GM23248 (cell line): ENCODE measurements at regions not wholly inside any gene's neighbourhood (a gene's known extent, or its start where the extent isn't known, plus 50 kb on each side); places are given as distances from the start of the nearest gene placed in this dataset.
A peak's percentile ranks its signal among the peaks of the same experiment; 100 is the strongest.
"Not testable (repeated sequence)": the region's sequence is repeated elsewhere in the genome, so short reads cannot be mapped to it uniquely, and the experiment has no call there.

Source experiments
- DNase-seq: peaks from one replicate; pipeline ENCODE4 v3.0.0-alpha.2; 2015
- H2AFZ ChIP-seq: fragments of 200-600 bp; sonication (generic); 2 replicates; pipeline ENCODE4 v1.6.1; 2016; ENCODE audit warnings: antibody characterized with exemption
- H3F3A ChIP-seq: fragments of 200-600 bp; sonication (generic); 2 replicates; pipeline ENCODE4 v1.6.1; 2016; ENCODE audit warnings: mild to moderate bottlenecking, antibody characterized with exemption, mixed run types; ENCODE audit not compliant: insufficient read depth
- H3K27ac ChIP-seq: fragments of 200-600 bp; sonication (generic); 2 replicates; pipeline ENCODE4 v1.5.1; 2016; ENCODE audit warnings: mild to moderate bottlenecking
- H3K27me3 ChIP-seq: fragments of 200-600 bp; sonication (generic); replicated peaks from 2 replicates; pipeline ENCODE4 v1.6.1; 2016; ENCODE audit warnings: mild to moderate bottlenecking; ENCODE audit not compliant: insufficient read depth
- H3K36me3 ChIP-seq: fragments of 200-600 bp; sonication (generic); 2 replicates; pipeline ENCODE4 v1.6.1; 2016; ENCODE audit warnings: low read depth, mild to moderate bottlenecking
- H3K4me1 ChIP-seq: fragments of 200-600 bp; sonication (generic); 2 replicates; pipeline ENCODE4 v1.6.1; 2016; ENCODE audit warnings: mild to moderate bottlenecking; ENCODE audit not compliant: insufficient read depth
- H3K4me2 ChIP-seq: fragments of 200-600 bp; sonication (generic); one replicate; pipeline ENCODE4 v1.6.1; 2016; ENCODE audit warnings: mild to moderate bottlenecking; ENCODE audit not compliant: unreplicated experiment
- H3K4me3 ChIP-seq: fragments of 200-600 bp; sonication (generic); 2 replicates; pipeline ENCODE4 v1.5.1; 2016; ENCODE audit warnings: mild to moderate bottlenecking
- H3K79me2 ChIP-seq: fragments of 200-600 bp; sonication (generic); 2 replicates; pipeline ENCODE4 v1.6.1; 2016; ENCODE audit warnings: mild to moderate bottlenecking; ENCODE audit not compliant: insufficient read depth
- H3K9ac ChIP-seq: fragments of 200-600 bp; sonication (generic); 2 replicates; pipeline ENCODE4 v1.6.1; 2016; ENCODE audit warnings: mild to moderate bottlenecking
- H3K9me2 ChIP-seq: fragments of 200-600 bp; sonication (generic); 2 replicates; pipeline ENCODE4 v1.6.1; 2016; ENCODE audit warnings: mixed run types, mild to moderate bottlenecking, moderate library complexity; ENCODE audit not compliant: insufficient read depth
- H3K9me3 ChIP-seq: fragments of 200-600 bp; sonication (generic); one replicate; pipeline ENCODE4 v1.6.1; 2017; ENCODE audit warnings: low read depth
- H4K20me1 ChIP-seq: fragments of 200-600 bp; sonication (generic); 2 replicates; pipeline ENCODE4 v1.6.0; 2016; ENCODE audit not compliant: insufficient read depth
- WGBS, 2 experiments: methylation state at CpG; one replicate each; pipeline ENCODE4 v1.1.6; 2015 to 2017; ENCODE audit warnings: low lambda C conversion rate in 2 of 2, low coverage in 1 of 2; ENCODE audit errors: missing lambda C conversion rate in 2 of 2; 5-methylcytosine and 5-hydroxymethylcytosine counted together
- in situ Hi-C: fragments of 300-500 bp; cut with MboI; formaldehyde crosslinking; loops from 2 replicates; pipeline ENCODE4 v1.15.0; 2020

GRCh38 chr1:234807705-234808104, 197.7 kb upstream of the IRF2BP2 start:
- H3K4me2 ChIP-seq, H3K9me2 ChIP-seq, in situ Hi-C loops, H3K4me3 ChIP-seq, H2AFZ ChIP-seq, H3K27ac ChIP-seq, H3K9ac ChIP-seq, H3K36me3 ChIP-seq, H3K27me3 ChIP-seq, DNase-seq, H4K20me1 ChIP-seq, H3K9me3 ChIP-seq, H3K79me2 ChIP-seq, H3F3A ChIP-seq: not testable (repeated sequence)
- H3K4me1 ChIP-seq: peaks cover 15% of the 10 kb centered on the region
- WGBS, 2 experiments: 69 to 84% methylated on average over 5 of the region's 8 CpGs

- H3K79me2 ChIP-seq, H3K9me2 ChIP-seq, H3K36me3 ChIP-seq, H3K4me3 ChIP-seq, in situ Hi-C loops, H3K27ac ChIP-seq, H3K9ac ChIP-seq, DNase-seq, H4K20me1 ChIP-seq, H3K4me2 ChIP-seq, H3F3A ChIP-seq, H3K27me3 ChIP-seq, H3K9me3 ChIP-seq, H2AFZ ChIP-seq, H3K4me1 ChIP-seq: not testable (repeated sequence)
- WGBS, 2 experiments: 90 to 93% methylated on average over 6 to 7 of the region's 7 CpGs
Observed at GRCh38 chr1:234802586-234802985, 192.6 kb upstream of the IRF2BP2 start.

- H4K20me1 ChIP-seq, H3F3A ChIP-seq, H3K9me3 ChIP-seq, H3K36me3 ChIP-seq, H3K4me2 ChIP-seq, H3K79me2 ChIP-seq, H3K27ac ChIP-seq, H3K4me3 ChIP-seq, H3K9ac ChIP-seq, H3K4me1 ChIP-seq, H3K27me3 ChIP-seq, in situ Hi-C loops, H2AFZ ChIP-seq, DNase-seq, H3K9me2 ChIP-seq: not testable (repeated sequence)
- 75 to 82% methylated on average over 4 of the region's 4 CpGs for WGBS, 2 experiments
Observed at GRCh38 chr1:234801636-234802035, 191.7 kb upstream of the IRF2BP2 start.

GRCh38 chr1:234801147-234801546, 191.2 kb upstream of the IRF2BP2 start:
- no CpG with 5 or more reads among the region's 2 CpGs for WGBS, 2 experiments
- DNase-seq, H3K9ac ChIP-seq, in situ Hi-C loops, H3K9me2 ChIP-seq, H3K4me1 ChIP-seq, H3K4me2 ChIP-seq, H4K20me1 ChIP-seq, H3K36me3 ChIP-seq, H3F3A ChIP-seq, H3K27me3 ChIP-seq, H3K79me2 ChIP-seq, H2AFZ ChIP-seq, H3K9me3 ChIP-seq, H3K4me3 ChIP-seq: not testable (repeated sequence)
- peak overlapping the region; percentile 48; the same call in 1 of the 2 replicates for H3K27ac ChIP-seq

- H3K4me1 ChIP-seq: peaks cover 10% of the 10 kb centered on the region; the same call in 1 of the 2 replicates
- H3K36me3 ChIP-seq, DNase-seq, H3K27me3 ChIP-seq, H3F3A ChIP-seq, H4K20me1 ChIP-seq, H3K79me2 ChIP-seq, H3K9me3 ChIP-seq, H3K4me3 ChIP-seq, in situ Hi-C loops, H2AFZ ChIP-seq, H3K4me2 ChIP-seq, H3K9me2 ChIP-seq, H3K9ac ChIP-seq: not testable (repeated sequence)
- H3K27ac ChIP-seq: peak overlapping the region; percentile 48; the same call in 1 of the 2 replicates
- 88 to 94% methylated on average over 4 to 5 of the region's 5 CpGs for WGBS, 2 experiments
Observed at GRCh38 chr1:234800563-234800962, 190.6 kb upstream of the IRF2BP2 start.

- H4K20me1 ChIP-seq, H3F3A ChIP-seq, in situ Hi-C loops, H2AFZ ChIP-seq, H3K4me2 ChIP-seq, H3K9me2 ChIP-seq, H3K4me3 ChIP-seq, H3K9me3 ChIP-seq, H3K27ac ChIP-seq, H3K79me2 ChIP-seq, H3K9ac ChIP-seq, H3K27me3 ChIP-seq, H3K36me3 ChIP-seq: not testable (repeated sequence)
- H3K4me1 ChIP-seq: peaks cover 10% of the 10 kb centered on the region; the same call in 1 of the 2 replicates
- DNase-seq: peak; percentile 22
- WGBS, 2 experiments: 93 to 95% methylated on average over 1 of the region's 1 CpG
Observed at GRCh38 chr1:234799021-234799689, 189.2 kb upstream of the IRF2BP2 start.

GRCh38 chr1:234797216-234797615, 187.2 kb upstream of the IRF2BP2 start:
- H3K4me2 ChIP-seq, H3K9me3 ChIP-seq, H3K9ac ChIP-seq, H3K27ac ChIP-seq, H3K9me2 ChIP-seq, H3K4me3 ChIP-seq, DNase-seq, H4K20me1 ChIP-seq, H3K27me3 ChIP-seq, H3K79me2 ChIP-seq, in situ Hi-C loops, H3F3A ChIP-seq, H3K36me3 ChIP-seq, H2AFZ ChIP-seq: not testable (repeated sequence)
- H3K4me1 ChIP-seq: peaks cover 10% of the 10 kb centered on the region; the same call in 1 of the 2 replicates
- no CpG with 5 or more reads among the region's 2 CpGs for WGBS, 2 experiments

- DNase-seq, H2AFZ ChIP-seq, H3K9ac ChIP-seq, H3K27ac ChIP-seq, H3K9me2 ChIP-seq, H3K4me2 ChIP-seq, H3F3A ChIP-seq, H3K79me2 ChIP-seq, H4K20me1 ChIP-seq, H3K9me3 ChIP-seq, H3K36me3 ChIP-seq, H3K27me3 ChIP-seq, in situ Hi-C loops, H3K4me3 ChIP-seq: not testable (repeated sequence)
- 75 to 80% methylated on average over 2 of the region's 2 CpGs for WGBS, 2 experiments
- H3K4me1 ChIP-seq: peaks cover 10% of the 10 kb centered on the region; the same call in 1 of the 2 replicates
Observed at GRCh38 chr1:234796438-234796792, 186.4 kb upstream of the IRF2BP2 start.
